Peyer's patch (tissue), 4 donors: ENCODE measurements at regions not wholly inside any gene's neighbourhood (a gene's known extent, or its start where the extent isn't known, plus 50 kb on each side); places are given as distances from the start of the nearest gene placed in this dataset.

Source experiments
- CTCF ChIP-seq, 6 experiments: fragments of 450-650 bp in 4 of 6; fragments of 200-600 bp in 2 of 6; sonication (generic) in 1 of 6; IDR thresholded peaks; one replicate each; pipeline ENCODE4 v1.5.1; 2017 to 2019; ENCODE audit warnings: antibody characterized with exemption in 6 of 6, mild to moderate bottlenecking in 3 of 6, moderate library complexity in 1 of 6
- POLR2A ChIP-seq, 2 donors: fragments of 450-650 bp; IDR thresholded peaks; one replicate each; pipeline ENCODE4 v1.5.1; 2017; ENCODE audit warnings: antibody characterized with exemption in 2 of 2, mild to moderate bottlenecking in 2 of 2, moderate library complexity in 2 of 2

- TF ChIP-seq CTCF (IDR thresholded peaks at IDR 0.05) (no peak), POLR2A (IDR thresholded peaks at IDR 0.05) (no peak)
Observed at GRCh38 chr1:101713760-101714159, 283.0 kb downstream of the OLFM3 start.
